ENCODE measurements at regions not wholly inside any gene's neighbourhood (a gene's known extent, or its start where the extent isn't known, plus 50 kb on each side); places are given as distances from the start of the nearest gene placed in this dataset.

- no peak for DNase-seq
Observed at GRCh38 chr11:116509551-116509950, 263.2 kb downstream of the BUD13 start.

GRCh38 chr11:116507849-116508695 lies 264.7 kb downstream of the BUD13 start:
- Histone ChIP-seq H3K9me2 (no peaks in the 10 kb centered on the region), H3K9me3 (no peaks in the 10 kb centered on the region), H3K36me3 (replicated peaks in 1 of 2; ENCODE audit: control insufficient read depth in 1 of 2, insufficient read depth in 2 of 2, low read length in 1 of 2) (no peaks in the 10 kb centered on the region), H3K9ac (no peak overlapping the region), H3F3A (replicated peaks; ENCODE audit: insufficient read depth) (no peaks in the 10 kb centered on the region), H3K4me1 (ENCODE audit: control insufficient read depth in 1 of 2, insufficient read depth in 2 of 2, low read depth in 1 of 2, low read length in 1 of 2) (peaks cover 0 to 82% of the 10 kb centered on the region in 2 experiments; a peak in 2 of 4 replicates), H3K4me2 (no peak overlapping the region), H3K27ac (ENCODE audit: low read depth in 2 of 2, low read length in 1 of 2) (peak overlapping the region in 1 of 2 experiments; percentile 97; a peak in 2 of 4 replicates), H4K20me1 (ENCODE audit: insufficient read depth) (no peaks in the 10 kb centered on the region), H3K27me3 (ENCODE audit: insufficient read depth) (peaks cover 18% of the 10 kb centered on the region; the same call in 1 of the 2 replicates), H3K4me3 (ENCODE audit: low read depth in 2 of 2, low read length in 1 of 2) (no peak overlapping the region), H2AFZ (ENCODE audit: low read depth) (no peak overlapping the region), H3K79me2 (ENCODE audit: insufficient read depth) (no peaks in the 10 kb centered on the region)
- WGBS (ENCODE audit: low lambda C conversion rate): 25% methylated on average over 8 of the region's 8 CpGs
- ChIA-PET CTCF (interaction anchor here (0.7 to 3.3 kb wide), 5 partner anchors 9 to 97 kb away, joined by 3 to 18 read pairs (median 3); no protein-coding TSS in a partner anchor), POLR2A (interaction anchor here (1.4 to 9.4 kb wide), 2 partner anchors 83 to 124 kb away, joined by 4 to 237 read pairs; no protein-coding TSS in a partner anchor)
- DNase-seq: no peak
- no peak for TF ChIP-seq EZH2phosphoT487 (IDR thresholded peaks at IDR 0.05; ENCODE audit: borderline replicate concordance, low read depth)
- TF ChIP-seq MAX (IDR thresholded peaks at IDR 0.05; ENCODE audit: low read depth): no peak
- TF ChIP-seq TAF1 (IDR thresholded peaks at IDR 0.05; ENCODE audit: borderline replicate concordance, low read depth, low read length): no peak
- TF ChIP-seq POLR2AphosphoS5 (IDR thresholded peaks at IDR 0.05; ENCODE audit: low read depth, low read length): no peak
- TF ChIP-seq NRF1 (IDR thresholded peaks at IDR 0.05; ENCODE audit: low read depth, low read length): no peak
- no peak for TF ChIP-seq FOXM1 (IDR thresholded peaks at IDR 0.05; ENCODE audit: low read depth)
- TF ChIP-seq CHD2 (IDR thresholded peaks at IDR 0.05; ENCODE audit: low read length, partially characterized antibody): no peak
- TF ChIP-seq GATA2 (CRISPR knock-in tag; IDR thresholded peaks at IDR 0.05): no peak
- no peak for TF ChIP-seq RCOR1 (IDR thresholded peaks at IDR 0.05; ENCODE audit: low read length)
- TF ChIP-seq MEF2A (IDR thresholded peaks at IDR 0.05; ENCODE audit: borderline replicate concordance, low read depth): no peak
- TF ChIP-seq CTCF (IDR thresholded peaks at IDR 0.05): no peak
- TF ChIP-seq ELF1 (IDR thresholded peaks at IDR 0.05): no peak
- TF ChIP-seq GABPA (IDR thresholded peaks at IDR 0.05; ENCODE audit: low read depth): no peak

More at GRCh38 chr11:116509551-116509950, 263.2 kb downstream of the BUD13 start:
- H3K9ac ChIP-seq: no peak overlapping the region
- WGBS (ENCODE audit: low lambda C conversion rate): 20% methylated on average over 3 of the region's 3 CpGs
- no peaks in the 10 kb centered on the region for H3K79me2 ChIP-seq (ENCODE audit: insufficient read depth)
- no peak overlapping the region for H2AFZ ChIP-seq (ENCODE audit: low read depth)
- no peaks in the 10 kb centered on the region for H3F3A ChIP-seq (replicated peaks; ENCODE audit: insufficient read depth)
- H3K27ac ChIP-seq (ENCODE audit: low read depth in 2 of 2, low read length in 1 of 2): peak overlapping the region in 1 of 2 experiments; percentile 97; a peak in 1 of 4 replicates
- no peak overlapping the region for H3K4me2 ChIP-seq
- POLR2A ChIA-PET: interaction anchor here (0.6 to 1.4 kb wide), 3 partner anchors 81 to 131 kb away, joined by 3 to 4 read pairs (median 3); no protein-coding TSS in a partner anchor
- H3K36me3 ChIP-seq (replicated peaks in 1 of 2; ENCODE audit: control insufficient read depth in 1 of 2, insufficient read depth in 2 of 2, low read length in 1 of 2): no peaks in the 10 kb centered on the region
- H3K9me2 ChIP-seq: no peaks in the 10 kb centered on the region
- TF ChIP-seq GATA2 (CRISPR knock-in tag; IDR thresholded peaks at IDR 0.05) (no peak), JUND (IDR thresholded peaks at IDR 0.05) (no peak), CTCF (IDR thresholded peaks at IDR 0.05) (no peak), TEAD4 (IDR thresholded peaks at IDR 0.05; ENCODE audit: borderline replicate concordance, insufficient read depth) (no peak)
- no peaks in the 10 kb centered on the region for H3K9me3 ChIP-seq
- H3K4me1 ChIP-seq (ENCODE audit: control insufficient read depth in 1 of 2, insufficient read depth in 2 of 2, low read depth in 1 of 2, low read length in 1 of 2): peaks cover 0 to 67% of the 10 kb centered on the region in 2 experiments; a peak in 2 of 4 replicates
- H3K27me3 ChIP-seq (ENCODE audit: insufficient read depth): peaks cover 18% of the 10 kb centered on the region; the same call in 1 of the 2 replicates
- CTCF ChIA-PET: interaction anchor here (1.0 to 1.9 kb wide), 2 partner anchors 91 to 182 kb away, joined by 3 to 5 read pairs; no protein-coding TSS in a partner anchor
- no peak overlapping the region for H3K4me3 ChIP-seq (ENCODE audit: low read depth in 2 of 2, low read length in 1 of 2)
- H4K20me1 ChIP-seq (ENCODE audit: insufficient read depth): no peaks in the 10 kb centered on the region

Measured in SK-N-SH (cell line).